ENCODE measurements at regions not wholly inside any gene's neighbourhood (a gene's known extent, or its start where the extent isn't known, plus 50 kb on each side); places are given as distances from the start of the nearest gene placed in this dataset.
"Not testable (repeated sequence)": the region's sequence is repeated elsewhere in the genome, so short reads cannot be mapped to it uniquely, and the experiment has no call there.

GRCh38 chr6:19934996-19935591 lies 97.9 kb downstream of the ID4 start:
- TF ChIP-seq CTCF (IDR thresholded peaks at IDR 0.05; ENCODE audit: borderline replicate concordance, insufficient read depth, low read depth, low read length) = no peak
- H3K4me3 ChIP-seq (ENCODE audit: low read depth, low read length) = no peak overlapping the region

- not testable (repeated sequence) for H3K4me3 ChIP-seq (ENCODE audit: low read depth, low read length)
These were observed 102.2 kb downstream of the ID4 start for GRCh38 chr6:19939321-19939720.

- H3K4me3 ChIP-seq (ENCODE audit: low read depth, low read length) = not testable (repeated sequence)
These were observed 102.8 kb downstream of the ID4 start for GRCh38 chr6:19939926-19940325.

GRCh38 chr6:19943042-19943441 lies 105.9 kb downstream of the ID4 start:
- TF ChIP-seq CTCF (IDR thresholded peaks at IDR 0.05; ENCODE audit: borderline replicate concordance, insufficient read depth, low read depth, low read length) = no peak
- no peak overlapping the region for H3K4me3 ChIP-seq (ENCODE audit: low read depth, low read length)

GRCh38 chr6:19945843-19946358 lies 108.7 kb downstream of the ID4 start:
- TF ChIP-seq CTCF (IDR thresholded peaks at IDR 0.05; ENCODE audit: borderline replicate concordance, insufficient read depth, low read depth, low read length) = no peak
- H3K4me3 ChIP-seq (ENCODE audit: low read depth, low read length) = no peak overlapping the region

GRCh38 chr6:19949155-19949554 lies 112.0 kb downstream of the ID4 start:
- no peak overlapping the region for H3K4me3 ChIP-seq (ENCODE audit: low read depth, low read length)
- no peak for TF ChIP-seq CTCF (IDR thresholded peaks at IDR 0.05; ENCODE audit: borderline replicate concordance, insufficient read depth, low read depth, low read length)

- TF ChIP-seq CTCF (IDR thresholded peaks at IDR 0.05; ENCODE audit: borderline replicate concordance, insufficient read depth, low read depth, low read length) = no peak
- no peak overlapping the region for H3K4me3 ChIP-seq (ENCODE audit: low read depth, low read length)
These were observed 126.9 kb downstream of the ID4 start for GRCh38 chr6:19964115-19964514.

- H3K4me3 ChIP-seq (ENCODE audit: low read depth, low read length) = no peak overlapping the region
- no peak for TF ChIP-seq CTCF (IDR thresholded peaks at IDR 0.05; ENCODE audit: borderline replicate concordance, insufficient read depth, low read depth, low read length)
These were observed 131.0 kb downstream of the ID4 start for GRCh38 chr6:19968201-19968600.

Measured in GM12875 (cell line).